Suppressor macrophage treated with lipopolysaccharide for 1 hour (primary cell): ENCODE measurements at regions not wholly inside any gene's neighbourhood (a gene's known extent, or its start where the extent isn't known, plus 50 kb on each side); places are given as distances from the start of the nearest gene placed in this dataset.

ENCODE experiments used
- DNase-seq, 3 donors: peaks; one replicate each; pipeline ENCODE4 v3.0.0-alpha.2; 2020 to 2022

DNA sequence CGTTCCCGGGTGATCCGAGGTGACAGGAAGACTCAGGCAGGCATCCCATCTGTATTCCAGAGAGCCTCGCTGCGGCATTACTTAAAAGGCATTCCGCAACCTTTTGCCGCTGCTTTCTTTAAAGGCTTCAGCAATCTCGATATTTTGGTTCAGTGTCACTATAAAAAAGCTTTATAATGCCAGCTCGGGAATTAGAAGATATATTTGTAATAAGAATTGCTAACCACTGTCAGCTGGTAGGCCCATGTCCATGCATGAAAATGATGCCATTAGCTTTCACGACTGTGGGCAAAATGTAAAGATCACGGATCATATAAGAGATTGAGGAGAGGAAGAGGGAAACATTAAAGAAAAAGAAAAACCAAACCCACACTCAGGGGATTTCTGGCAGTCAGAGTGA, 578.6 kb upstream of the CDH5 start:
- DNase-seq: no peak

DNA sequence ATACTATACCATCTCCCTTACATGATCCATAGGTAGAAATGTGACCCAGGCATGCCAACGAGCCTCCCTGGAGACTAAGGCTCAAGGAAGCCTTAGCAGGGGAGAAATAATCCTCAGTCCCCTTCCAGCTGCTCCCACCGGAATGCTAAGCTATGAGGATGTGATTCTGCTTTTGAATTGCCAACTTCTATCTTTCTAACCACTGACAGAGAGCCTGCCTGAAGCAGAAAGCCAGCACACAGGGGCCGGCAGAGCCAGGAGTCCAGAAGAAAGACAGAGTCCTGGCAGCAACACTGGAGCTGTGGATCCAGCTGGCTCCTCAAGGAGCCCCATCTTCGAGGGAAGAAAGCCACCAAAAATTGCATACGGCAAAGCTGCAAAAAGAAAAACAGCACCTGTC, 579.6 kb upstream of the CDH5 start:
- DNase-seq: no peak

DNA sequence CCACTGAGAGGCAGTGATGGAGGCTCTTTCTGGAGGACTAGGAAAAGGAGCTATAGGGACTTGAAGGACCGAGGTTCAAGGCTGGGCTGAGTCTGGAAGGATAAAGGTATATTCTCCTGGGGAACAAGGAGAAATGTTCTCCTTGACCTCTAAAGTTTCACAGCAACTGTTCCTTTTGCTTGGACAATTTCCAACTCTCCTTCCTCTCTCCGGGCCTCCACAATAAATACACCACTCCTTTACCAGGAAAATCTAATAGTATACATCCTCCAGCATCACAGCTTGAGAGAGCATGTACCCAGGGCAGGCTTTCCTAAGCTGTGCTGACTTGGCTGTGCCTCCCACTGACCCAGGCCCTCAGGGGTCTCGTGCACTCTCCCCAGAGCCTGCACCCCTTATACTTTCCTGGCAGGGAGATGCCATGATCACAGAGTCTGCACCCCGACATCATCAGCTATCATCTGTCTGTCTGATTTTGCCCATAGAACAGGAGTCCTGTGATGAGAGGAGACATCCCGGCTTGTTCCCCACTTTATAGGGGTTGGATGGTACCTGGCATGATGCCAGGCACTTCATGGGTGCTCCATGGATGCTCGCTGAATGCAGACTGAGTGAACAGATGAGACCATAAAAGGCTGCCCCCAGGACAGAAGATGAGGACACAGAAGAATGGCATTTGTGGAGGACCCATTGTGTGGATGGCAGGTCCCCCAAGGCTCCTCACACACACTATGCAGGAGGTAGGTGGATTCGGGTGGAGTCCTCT, 582.6 kb upstream of the CDH5 start:
- DNase-seq: no peak

DNA sequence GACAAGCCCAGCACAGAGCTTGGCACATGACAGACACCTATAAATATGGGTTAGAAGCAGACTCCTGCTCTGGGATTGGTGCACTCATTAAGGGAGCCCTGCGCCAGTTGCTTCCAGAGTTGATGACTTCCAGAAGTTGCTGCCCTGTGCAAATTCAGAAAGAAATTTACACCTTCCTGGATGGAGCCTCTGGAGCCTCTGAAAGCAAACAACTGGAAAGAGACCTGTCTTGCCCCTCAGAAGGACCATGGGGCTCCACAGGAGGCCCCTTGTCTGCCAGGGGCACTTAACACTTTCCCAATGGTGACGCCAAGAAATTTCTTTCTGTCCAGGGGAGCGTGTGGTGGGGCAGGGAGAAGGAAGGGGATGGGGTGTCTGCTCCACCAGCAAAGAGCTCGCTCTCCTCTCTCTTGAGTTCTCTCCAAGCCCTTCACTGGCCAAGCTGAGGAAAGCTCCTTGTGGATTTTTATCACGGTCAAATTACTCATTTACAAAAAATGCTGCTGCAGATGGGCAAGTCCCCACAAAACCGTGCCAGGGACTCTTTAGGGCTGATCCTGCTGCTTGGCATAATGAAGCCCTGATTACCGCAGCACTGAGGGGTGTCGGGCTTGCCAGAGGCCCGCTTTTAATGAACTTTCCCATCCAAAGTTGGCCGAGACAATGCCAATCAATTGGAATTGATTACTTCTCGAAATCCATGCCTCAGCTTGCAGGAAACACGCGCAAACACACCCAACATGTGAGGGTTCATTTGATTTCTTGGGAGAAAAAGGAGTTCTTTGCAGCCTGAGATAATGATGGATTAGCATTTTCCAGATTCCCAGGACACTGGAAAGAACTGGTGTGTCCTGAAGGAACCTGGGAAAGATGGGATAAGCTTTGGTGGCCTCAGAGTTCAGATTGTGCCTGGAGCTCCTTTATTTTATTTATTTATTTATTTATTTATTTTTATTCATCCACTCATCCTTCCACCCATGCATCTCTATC, 583.6 kb upstream of the CDH5 start:
- no peak for DNase-seq

DNA sequence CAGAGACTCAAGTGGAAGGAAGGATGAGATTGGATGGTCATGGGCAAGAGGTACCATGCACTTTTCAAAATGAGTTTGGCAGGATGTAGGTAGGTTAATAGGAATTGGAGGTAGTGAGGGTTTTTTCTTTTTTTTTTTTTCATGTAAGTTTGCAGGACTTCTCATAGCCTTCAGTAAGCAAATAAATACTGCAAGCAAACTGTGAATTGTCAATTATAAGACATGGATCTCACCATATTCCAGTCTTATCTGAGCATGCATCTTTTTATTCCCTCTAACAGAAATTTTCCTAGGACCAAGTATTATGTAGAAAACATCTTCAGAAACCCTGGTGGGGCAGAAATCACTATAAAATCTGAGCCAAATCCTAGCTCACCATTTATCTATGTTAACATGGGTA, 584.6 kb upstream of the CDH5 start:
- DNase-seq: no peak

DNA sequence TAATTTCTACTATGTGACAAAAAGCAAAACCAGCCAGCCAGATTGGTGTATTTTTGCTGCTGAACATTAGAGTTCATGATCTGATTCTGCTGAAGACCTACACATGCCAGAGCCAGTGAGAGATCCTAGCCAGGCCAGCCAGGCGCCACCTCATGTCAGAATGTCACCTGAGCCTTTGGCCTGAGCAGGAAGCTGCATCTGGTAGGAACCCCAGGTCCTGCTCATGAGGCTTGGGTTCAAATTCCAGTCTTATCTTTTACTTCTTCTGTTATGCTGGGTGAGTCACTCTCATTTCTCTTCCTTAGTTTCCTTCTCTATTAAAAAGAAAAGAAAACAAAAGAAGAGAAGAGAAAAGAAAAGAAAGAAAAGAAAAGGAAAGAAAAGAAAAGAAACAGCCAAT, 585.1 kb upstream of the CDH5 start:
- no peak for DNase-seq

DNA sequence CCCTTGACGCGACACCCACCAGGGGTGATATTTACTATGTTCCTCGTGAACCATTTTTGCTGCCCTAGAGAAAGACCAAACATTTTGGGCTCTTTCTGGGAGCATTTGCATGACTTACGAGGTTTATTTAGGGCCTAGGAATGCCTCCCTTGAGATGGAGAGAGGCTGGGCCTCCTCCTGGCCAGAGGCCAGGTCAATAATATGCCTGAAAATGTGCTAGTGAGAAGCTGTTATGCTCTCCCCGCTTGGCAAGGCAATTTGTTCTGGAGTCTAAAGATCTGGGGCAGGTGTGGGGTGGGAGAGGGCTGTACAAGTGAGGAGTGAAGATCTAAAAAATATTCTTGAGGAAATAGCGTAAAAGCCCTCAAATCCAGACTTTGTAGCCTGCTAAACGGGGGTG, 587.3 kb upstream of the CDH5 start:
- DNase-seq: no peak

DNA sequence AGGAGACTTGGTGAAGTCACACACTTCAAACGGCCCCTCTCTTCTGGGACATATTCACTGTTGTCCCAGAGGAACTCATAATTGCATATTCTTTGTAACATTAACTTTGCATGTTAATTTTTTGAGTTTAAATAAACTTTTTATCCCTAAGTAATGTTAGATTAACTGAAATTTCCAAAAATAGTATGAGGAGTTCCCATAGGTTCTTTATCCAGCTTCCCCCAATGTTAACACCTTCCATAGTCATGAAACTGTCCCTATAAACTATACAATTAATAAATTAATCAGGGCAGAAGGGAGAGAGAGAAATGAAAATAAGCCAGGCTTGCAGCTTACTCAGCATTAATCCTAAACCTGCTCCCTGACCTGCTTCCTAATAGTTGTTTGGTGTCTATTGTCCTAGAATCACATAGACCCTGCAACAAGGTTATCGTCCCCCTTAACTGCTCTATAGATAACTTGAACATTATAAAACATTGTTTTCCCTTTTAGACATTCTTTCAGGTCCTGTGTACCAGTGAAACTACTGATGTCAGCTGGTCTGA, 589.8 kb upstream of the CDH5 start:
- DNase-seq: no peak

DNA sequence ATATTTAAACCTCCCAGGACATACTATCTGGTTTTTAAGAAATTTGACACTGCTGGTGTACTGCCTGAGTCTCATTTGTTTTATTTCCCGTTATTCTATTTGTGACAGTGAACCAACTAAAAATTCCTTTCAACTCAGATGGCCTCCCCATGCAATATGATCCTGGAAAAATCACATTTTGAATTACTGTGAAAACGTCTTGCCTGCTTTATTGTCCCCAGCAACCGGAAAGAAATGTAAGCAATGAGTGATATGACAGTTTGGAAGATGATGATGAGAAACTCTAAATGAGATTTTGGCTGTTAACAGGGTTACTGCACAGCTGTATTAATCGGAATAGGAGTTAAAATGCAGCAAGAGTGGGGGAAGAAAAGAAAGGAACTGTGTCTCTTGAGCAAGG, 590.7 kb upstream of the CDH5 start:
- DNase-seq: no peak

DNA sequence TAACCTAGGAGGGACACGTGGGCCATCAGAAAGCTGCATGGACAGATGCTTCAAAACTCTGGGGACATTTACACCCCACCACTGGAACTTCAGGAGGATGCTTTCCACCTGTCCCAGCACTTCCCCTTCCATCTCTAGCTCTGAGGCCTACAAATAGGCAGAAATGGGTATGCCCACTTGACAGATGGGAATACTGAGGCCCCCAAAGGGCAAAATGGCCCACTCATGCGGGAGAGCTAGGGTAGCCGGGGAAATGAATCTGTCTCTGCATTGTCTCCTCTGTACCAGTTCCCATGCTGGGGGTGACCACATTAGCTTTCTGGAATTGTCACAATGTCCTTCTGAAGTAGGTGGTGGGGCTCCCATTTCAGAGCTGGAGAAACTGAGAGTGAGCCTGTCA, 592.1 kb upstream of the CDH5 start:
- DNase-seq: no peak

DNA sequence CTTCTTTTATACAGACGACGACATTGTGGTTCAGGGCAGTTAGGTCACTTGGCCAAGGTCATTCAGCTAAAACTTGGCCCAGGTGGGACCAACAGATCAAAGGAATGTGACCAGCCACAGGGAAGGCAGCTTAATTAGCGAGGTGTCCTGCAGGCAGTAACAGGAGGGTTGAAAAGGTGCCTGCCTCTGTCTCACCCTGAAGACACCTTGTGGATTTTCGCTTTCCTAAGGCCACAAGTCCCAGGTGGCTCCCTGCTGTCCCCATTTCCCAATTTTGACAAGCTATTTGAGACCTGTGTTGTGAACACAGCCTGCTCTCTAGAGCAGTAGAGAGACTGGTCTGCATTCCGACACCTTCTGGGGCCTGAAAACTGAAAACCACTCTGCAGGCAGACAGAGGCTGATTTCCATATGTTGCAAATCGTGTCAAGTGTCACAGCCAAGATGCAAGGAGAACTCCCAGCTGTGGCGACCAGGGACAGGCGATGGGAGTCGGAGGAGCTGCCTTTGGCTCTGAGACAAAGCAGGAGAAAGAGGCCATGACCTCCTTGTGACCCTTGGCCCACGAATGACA, 593.1 kb upstream of the CDH5 start:
- DNase-seq: no peak

DNA sequence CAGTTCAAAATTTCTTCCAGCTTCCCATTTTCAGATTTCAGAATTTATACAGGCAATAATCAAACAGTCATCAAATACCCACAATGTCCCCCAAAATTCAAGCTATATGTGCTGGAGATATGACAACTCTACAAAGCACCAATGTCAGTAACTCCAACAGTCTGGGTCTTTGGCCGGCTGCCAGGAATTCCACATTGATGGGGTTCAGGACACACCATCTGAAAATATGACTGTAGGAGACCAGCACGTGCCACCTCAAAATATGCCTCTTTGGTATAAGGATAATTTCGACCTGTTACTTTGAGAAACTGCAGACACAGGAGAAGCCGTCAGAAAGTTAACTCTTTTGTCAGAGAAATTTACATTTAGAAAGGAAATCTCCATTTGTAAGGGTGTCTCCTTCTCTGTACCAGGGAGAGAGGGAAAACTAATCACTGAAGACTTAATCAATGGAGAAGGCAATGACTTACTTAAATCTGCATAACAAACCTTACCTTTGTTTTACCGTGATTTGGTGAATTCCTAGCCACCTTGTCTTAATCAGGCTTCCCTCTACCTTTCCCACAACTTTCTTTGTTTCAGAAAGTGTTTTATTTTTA, 594.3 kb upstream of the CDH5 start:
- no peak for DNase-seq

DNA sequence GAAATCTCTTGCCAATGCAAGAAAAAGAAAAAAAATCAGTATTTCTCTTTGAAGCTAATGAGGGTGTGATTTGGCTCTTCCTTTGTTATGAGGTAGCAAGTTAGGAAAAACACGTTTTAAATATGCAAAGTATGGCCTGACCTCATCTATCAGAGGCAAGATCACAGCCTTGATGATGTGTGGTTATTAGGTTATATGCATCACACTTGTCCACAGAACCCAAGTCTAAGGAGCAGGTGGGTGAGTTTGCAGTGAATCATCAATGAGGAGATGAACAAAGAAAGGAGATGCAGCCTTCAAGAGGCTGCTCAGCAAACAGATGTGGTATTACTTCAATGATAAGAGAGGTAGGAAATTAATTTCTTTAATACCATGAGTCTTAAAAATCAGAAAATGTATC, 594.8 kb upstream of the CDH5 start:
- no peak for DNase-seq

DNA sequence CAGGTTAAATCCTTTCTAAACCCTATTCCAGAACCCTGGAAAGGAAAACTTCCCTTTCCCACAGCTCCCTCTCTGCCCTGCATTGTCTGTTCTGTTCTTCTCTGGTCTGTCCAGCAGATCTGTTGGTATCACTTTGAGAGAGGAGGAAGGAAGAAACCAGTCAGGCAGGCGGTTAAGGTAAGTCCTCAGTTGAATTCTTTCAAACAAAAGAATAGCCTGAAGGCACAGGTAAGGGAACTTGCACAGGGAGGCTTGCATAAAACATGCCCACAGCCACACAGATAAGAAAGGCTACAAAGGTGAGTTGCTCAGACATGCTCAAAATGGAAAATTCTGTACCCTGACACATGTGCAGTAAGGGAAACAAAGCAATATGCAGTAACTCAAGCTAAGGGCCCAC, 595.7 kb upstream of the CDH5 start:
- DNase-seq: no peak

DNA sequence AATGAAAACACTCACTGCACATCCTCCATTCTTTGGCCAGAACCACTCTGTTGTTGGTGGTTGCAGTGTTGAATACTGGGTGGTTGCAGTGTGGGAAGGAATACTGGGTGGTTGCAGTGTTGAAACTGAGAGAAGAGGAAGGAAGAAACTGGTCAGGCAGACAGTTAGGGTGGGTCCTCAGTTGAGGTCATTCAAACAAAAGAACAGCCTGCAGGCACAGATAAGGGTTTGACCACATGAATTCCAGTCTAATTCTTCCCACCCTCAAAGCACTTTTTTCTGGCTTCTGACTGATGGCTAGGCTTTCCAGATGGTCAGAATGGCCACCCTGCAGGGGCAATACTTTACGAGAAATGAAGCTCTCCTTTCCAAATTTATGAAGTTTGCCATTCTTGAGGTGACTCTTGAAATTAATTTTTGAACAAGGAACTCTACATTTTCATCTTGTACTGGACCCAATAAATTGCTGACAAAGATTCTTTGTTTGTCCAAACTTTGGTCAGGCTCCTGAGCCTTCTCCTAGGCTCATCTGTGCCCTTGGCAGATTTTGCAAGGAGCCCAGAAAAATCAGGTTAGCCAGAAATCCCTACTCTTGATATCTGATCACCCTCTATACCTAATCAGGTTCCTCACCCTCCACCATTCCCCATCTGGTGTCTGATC, 596.6 kb upstream of the CDH5 start:
- DNase-seq: no peak

DNA sequence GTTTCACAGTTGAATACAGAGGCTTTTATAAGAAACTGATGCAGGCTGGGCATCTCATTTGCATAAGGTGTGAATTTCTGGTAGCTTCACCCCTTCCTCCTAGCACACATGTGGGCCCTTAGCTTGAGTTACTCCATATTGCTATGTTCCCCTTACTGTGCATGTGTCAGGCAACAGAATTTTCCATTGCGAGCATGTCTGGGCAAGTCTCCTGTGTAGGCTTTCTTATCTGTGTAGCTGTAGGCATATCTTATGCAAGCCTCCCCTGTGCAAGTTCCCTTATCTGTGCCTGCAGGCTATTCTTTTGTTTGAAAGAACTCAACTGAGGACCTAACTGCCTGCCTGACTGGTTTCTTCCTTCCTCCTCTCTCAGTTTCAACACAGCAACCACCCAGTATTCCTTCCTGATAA, 597.4 kb upstream of the CDH5 start:
- DNase-seq: no peak

DNA sequence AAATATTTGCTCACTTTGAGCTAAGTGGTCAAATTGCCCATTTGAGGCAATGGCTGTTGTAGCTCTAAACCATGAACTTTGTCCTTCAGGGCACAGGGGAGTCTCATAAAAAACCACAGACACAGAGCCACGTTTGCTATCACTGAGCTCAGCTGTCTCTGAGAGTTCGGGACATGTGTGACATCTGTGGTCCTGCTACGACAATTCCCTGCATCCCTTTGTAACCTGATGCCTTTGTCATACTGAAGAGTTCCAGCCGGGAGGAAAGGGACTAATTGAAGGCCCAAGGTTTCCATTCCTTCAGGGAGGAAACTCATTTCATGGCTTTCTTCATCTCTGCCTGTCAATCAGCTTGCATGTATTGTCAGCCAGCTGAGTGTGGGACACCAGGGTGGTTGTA, 599.4 kb upstream of the CDH5 start:
- DNase-seq: no peak

DNA sequence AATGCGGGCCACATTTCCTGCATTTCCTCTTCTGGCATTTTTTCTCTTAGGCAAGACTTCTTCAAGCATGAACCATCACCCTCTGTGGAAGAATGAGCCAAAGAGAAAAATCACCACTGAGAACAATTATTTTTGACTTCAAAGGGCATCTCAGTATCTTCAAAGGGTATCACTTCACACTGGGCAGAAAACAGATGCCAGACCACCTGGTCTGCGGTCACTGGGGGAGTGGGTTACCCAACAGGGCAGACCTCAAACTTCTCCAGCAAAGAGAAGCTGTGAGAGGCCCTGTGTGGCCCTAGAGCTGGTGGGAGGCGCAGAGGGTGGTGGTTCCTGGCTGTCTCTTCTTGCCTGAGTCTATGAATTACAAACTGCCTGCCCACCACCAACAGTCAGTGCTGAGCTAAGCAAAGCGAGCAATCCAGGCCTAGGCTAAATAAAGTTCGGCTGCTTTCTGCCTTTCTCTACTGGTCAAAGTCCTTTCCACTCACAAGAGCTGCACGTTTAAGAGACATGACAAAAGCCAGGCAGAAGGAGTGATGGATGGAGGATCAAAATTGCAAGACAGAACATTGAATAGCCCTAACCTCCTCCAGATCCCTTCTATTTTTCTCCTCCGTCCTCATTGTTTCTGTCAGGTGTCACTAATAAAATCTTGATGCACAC, 602.7 kb upstream of the CDH5 start:
- DNase-seq: no peak

DNA sequence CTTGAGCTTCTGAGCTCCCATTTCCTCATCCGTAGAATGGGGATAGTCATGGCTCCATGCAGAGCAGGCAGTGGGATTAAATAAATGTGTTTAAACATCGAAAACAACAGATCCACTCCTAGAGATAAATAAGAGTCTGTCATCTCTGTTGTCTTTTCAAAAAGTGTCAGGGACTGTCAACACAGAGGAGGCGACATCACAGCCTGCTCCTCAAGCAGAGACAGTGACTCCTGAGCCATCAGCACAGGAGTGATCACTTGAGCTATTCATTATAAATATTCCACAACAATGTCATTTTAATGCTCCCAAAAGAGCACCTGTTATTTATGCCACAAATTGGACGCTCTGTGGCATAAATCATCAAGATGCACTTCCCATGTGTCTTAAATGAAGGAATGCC, 605.6 kb upstream of the CDH5 start:
- no peak for DNase-seq

DNA sequence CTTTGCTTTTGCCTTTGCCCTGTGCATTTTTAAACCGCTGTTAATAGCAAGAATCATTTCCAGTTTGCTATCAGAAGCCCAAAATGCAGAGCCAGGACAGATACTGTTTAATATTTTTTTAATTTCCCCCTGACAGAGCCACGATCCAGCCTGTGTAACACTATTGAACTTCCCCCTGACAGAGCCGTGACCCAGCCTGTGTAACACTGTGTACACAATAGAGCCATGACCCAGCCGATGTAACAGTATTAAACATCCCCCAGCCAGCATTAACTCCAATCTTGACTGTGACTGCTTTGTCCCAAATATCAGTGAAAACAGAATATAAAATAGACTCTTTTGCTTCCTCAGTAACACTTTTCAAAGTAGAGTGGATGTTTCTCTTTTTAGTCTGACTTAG, 607.9 kb upstream of the CDH5 start:
- no peak for DNase-seq

DNA sequence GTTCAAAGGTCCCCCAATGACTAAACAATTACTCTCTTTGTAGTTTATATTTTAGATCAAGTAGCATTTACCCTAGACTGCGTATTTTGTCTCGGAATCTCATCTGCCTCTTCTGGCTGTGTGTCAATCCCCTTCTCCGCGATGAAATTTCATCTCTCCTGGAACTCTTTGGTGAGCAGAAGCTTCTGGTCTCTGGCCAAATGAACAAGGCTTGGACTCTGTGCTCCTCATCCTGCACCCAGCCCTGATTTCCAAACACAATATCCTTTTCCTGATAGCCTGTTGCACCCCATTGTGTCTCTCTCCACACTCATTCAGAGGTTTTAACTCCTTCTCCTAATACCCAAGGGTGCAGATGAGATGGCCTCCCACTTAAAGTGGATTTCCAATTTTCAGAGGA, 609.4 kb upstream of the CDH5 start:
- no peak for DNase-seq

DNA sequence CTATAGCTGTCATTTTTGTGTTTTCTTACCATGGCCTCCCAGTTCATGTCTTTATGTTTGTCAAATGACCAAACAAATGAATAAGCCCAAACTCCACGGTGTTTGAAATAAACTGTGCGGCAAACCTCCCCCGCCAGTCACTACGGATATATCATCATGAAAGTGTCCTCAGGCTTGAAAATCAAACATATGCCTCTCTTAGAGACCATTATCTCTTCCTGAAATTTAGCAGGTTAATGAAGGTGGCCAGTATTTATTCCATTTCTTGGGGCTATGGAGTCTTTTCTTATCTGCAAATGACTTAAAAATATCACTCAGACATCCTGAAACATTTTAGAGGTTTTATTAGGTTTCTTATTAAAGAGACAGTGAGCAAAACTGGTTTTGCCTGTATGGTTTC, 610.3 kb upstream of the CDH5 start:
- DNase-seq: no peak
